ENCODE measurements at regions not wholly inside any gene's neighbourhood (a gene's known extent, or its start where the extent isn't known, plus 50 kb on each side); places are given as distances from the start of the nearest gene placed in this dataset.

- TF ChIP-seq CTCF (IDR thresholded peaks at IDR 0.05) (no peak), POLR2AphosphoS5 (IDR thresholded peaks at IDR 0.05) (no peak)
These were observed 121.1 kb upstream of the DMRT1 start for GRCh38 chr9:720239-720881.

All from prostate gland (tissue), 2 donors.